OCI-LY3 (cell line): ENCODE measurements at regions not wholly inside any gene's neighbourhood (a gene's known extent, or its start where the extent isn't known, plus 50 kb on each side); places are given as distances from the start of the nearest gene placed in this dataset.

Experiments used
- EZH2phosphoT487 ChIP-seq: fragments of 200-600 bp; shearing (Covaris generic); IDR thresholded peaks from 2 replicates; pipeline ENCODE4 v1.6.1; 2018; ENCODE audit warnings: antibody characterized with exemption, mixed run types, low read depth
- TF ChIP-seq, protein P1 (sequence below): fragments of 200-600, 300-600 bp; sonication (generic); IDR thresholded peaks from 2 replicates; pipeline ENCODE4 v1.5.1; 2014; ENCODE audit warnings: antibody characterized with exemption, low read length, low read depth

DNA sequence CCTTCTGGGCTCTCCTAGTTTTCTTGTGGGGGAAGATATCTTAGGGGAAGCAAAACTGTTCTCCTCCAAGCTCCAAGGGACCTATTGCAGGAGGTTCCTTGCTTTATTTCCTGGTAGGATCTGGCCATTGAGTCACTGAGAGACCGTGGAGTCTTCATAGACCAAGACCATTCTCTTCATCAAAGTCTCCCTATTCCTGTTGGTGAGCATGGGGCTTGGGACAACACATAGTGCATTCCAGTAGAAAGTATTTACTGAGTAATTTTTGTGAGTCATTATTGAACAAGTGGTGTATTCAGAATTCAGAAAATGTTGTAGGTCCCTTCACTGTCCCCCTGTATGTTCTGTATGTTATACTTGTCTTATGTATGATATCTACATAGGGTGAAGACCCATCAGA lies 133.6 kb downstream of the CDH26 start:
- TF ChIP-seq, protein P1, sequence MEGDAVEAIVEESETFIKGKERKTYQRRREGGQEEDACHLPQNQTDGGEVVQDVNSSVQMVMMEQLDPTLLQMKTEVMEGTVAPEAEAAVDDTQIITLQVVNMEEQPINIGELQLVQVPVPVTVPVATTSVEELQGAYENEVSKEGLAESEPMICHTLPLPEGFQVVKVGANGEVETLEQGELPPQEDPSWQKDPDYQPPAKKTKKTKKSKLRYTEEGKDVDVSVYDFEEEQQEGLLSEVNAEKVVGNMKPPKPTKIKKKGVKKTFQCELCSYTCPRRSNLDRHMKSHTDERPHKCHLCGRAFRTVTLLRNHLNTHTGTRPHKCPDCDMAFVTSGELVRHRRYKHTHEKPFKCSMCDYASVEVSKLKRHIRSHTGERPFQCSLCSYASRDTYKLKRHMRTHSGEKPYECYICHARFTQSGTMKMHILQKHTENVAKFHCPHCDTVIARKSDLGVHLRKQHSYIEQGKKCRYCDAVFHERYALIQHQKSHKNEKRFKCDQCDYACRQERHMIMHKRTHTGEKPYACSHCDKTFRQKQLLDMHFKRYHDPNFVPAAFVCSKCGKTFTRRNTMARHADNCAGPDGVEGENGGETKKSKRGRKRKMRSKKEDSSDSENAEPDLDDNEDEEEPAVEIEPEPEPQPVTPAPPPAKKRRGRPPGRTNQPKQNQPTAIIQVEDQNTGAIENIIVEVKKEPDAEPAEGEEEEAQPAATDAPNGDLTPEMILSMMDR: no peak
- TF ChIP-seq EZH2phosphoT487: no peak
